Activated naive CD8-positive, alpha-beta T cell treated with anti-CD3 and anti-CD28 coated beads, Interleukin-2, amount 10 ng/mL, durations not matched to agents 7 days and 5 days (primary cell): ENCODE measurements at regions not wholly inside any gene's neighbourhood (a gene's known extent, or its start where the extent isn't known, plus 50 kb on each side); places are given as distances from the start of the nearest gene placed in this dataset.
A peak's percentile ranks its signal among the peaks of the same experiment; 100 is the strongest.

Experiments used
- ATAC-seq: fragments of 150-1000 bp; cut with Tn5 transposase; one replicate; pipeline ENCODE4 v1.10.0; 2021; ENCODE audit warnings: low read depth, moderate library complexity
- POLR2A ChIA-PET: fragments of 350-600 bp; sonication (Branson Sonifier 250); formaldehyde crosslinking; loops from one replicate; lab custom pipeline; 2021; ENCODE audit warnings: antibody characterized with exemption; lab: Charles Lee
- DNase-seq: peaks from one replicate; pipeline ENCODE4 v3.0.0; 2021
- H3K27ac Mint-ChIP-seq: one replicate; pipeline ENCODE4 v1.8.0; 2022; ENCODE audit warnings: mild to moderate bottlenecking, mixed read lengths
- H3K27me3 Mint-ChIP-seq: one replicate; pipeline ENCODE4 v1.8.0; 2022; ENCODE audit warnings: mild to moderate bottlenecking, moderate library complexity, mixed read lengths
- H3K36me3 Mint-ChIP-seq: one replicate; pipeline ENCODE4 v1.8.0; 2021; ENCODE audit warnings: mild to moderate bottlenecking, mixed read lengths
- H3K4me1 Mint-ChIP-seq: one replicate; pipeline ENCODE4 v1.8.0; 2021; ENCODE audit warnings: mixed read lengths
- H3K4me3 Mint-ChIP-seq: one replicate; pipeline ENCODE4 v1.8.0; 2022; ENCODE audit warnings: mild to moderate bottlenecking, moderate library complexity, mixed read lengths
- H3K9me3 Mint-ChIP-seq: one replicate; pipeline ENCODE4 v1.8.0; 2021; ENCODE audit warnings: mixed read lengths

- no peak for ATAC-seq
- POLR2A ChIA-PET: no interaction called here
- Mint-ChIP-seq H3K36me3 (no peaks in the 10 kb centered on the region), H3K27me3 (peaks cover 3% of the 10 kb centered on the region), H3K4me3 (no peak overlapping the region), H3K27ac (no peak overlapping the region), H3K9me3 (peaks cover 2% of the 10 kb centered on the region), H3K4me1 (no peaks in the 10 kb centered on the region)
- DNase-seq: no peak
Observed at GRCh38 chr15:35736150-35736549, 190.2 kb upstream of the DPH6 start.

- H3K4me3 Mint-ChIP-seq: no peak overlapping the region
- peaks cover 2% of the 10 kb centered on the region for H3K9me3 Mint-ChIP-seq
- no peak for ATAC-seq
Observed at GRCh38 chr15:35737441-35737840, 191.5 kb upstream of the DPH6 start.

DNA sequence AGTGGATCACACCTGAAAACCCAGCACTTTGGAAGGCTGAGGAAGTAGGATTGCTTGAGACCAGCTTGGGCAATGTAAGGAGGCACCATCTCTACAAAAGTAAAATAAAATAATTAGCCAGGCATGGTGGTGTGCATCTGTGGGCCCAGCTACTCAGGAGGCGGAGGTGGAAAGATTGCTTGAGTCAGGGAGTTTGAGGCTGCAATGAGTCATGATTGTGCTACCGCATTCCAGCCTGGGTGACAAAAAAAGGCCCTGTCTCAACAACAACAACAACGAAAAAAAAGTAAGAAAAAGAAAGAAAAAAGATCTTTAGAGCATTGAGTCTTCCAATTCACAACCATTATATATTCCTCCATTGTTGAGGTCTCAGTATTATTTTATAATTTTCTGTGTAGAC, 192.4 kb upstream of the DPH6 start:
- ATAC-seq: no peak
- Mint-ChIP-seq H3K4me1 (no peaks in the 10 kb centered on the region), H3K27ac (no peak overlapping the region), H3K36me3 (no peaks in the 10 kb centered on the region), H3K27me3 (peaks cover 3% of the 10 kb centered on the region), H3K4me3 (no peak overlapping the region), H3K9me3 (peaks cover 5% of the 10 kb centered on the region)
- POLR2A ChIA-PET: no interaction called here
- DNase-seq: no peak

More at GRCh38 chr15:35737441-35737840, 191.5 kb upstream of the DPH6 start:
- Mint-ChIP-seq H3K27ac (no peak overlapping the region), H3K4me1 (no peaks in the 10 kb centered on the region), H3K36me3 (no peaks in the 10 kb centered on the region), H3K27me3 (peaks cover 3% of the 10 kb centered on the region)
- POLR2A ChIA-PET: no interaction called here
- DNase-seq: no peak

GRCh38 chr15:35740761-35741160, 194.8 kb upstream of the DPH6 start:
- peaks cover 5% of the 10 kb centered on the region for H3K27me3 Mint-ChIP-seq
- no peak overlapping the region for H3K27ac Mint-ChIP-seq
- POLR2A ChIA-PET: no interaction called here
- no peak for DNase-seq
- H3K4me1 Mint-ChIP-seq: no peaks in the 10 kb centered on the region
- peaks cover 5% of the 10 kb centered on the region for H3K9me3 Mint-ChIP-seq
- H3K4me3 Mint-ChIP-seq: no peak overlapping the region
- H3K36me3 Mint-ChIP-seq: no peaks in the 10 kb centered on the region
- ATAC-seq: no peak

DNA sequence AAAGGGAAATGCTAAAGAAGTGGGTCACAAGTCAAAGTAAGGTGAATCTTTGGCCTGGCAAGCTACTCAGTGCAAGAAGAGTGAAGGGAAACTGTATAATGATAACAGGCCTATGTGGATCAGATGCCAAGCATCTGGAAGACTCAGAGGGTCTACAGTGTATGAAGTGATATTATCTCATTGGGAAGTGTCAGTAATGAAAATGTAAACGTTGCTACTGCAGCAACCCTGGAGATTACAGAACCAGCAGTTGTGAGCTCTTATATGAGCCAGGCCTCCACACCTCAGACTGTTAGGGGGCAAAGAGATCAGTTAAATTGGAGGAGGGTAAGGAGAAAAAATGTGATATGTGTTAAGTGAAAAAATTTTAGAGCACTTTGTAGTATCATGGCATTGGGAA, 195.4 kb upstream of the DPH6 start:
- ATAC-seq: no peak
- no peak for DNase-seq
- POLR2A ChIA-PET: no interaction called here
- Mint-ChIP-seq H3K36me3 (no peaks in the 10 kb centered on the region), H3K27ac (no peak overlapping the region), H3K4me3 (no peak overlapping the region), H3K27me3 (peaks cover 8% of the 10 kb centered on the region), H3K4me1 (no peaks in the 10 kb centered on the region), H3K9me3 (peaks cover 7% of the 10 kb centered on the region)

- no peaks in the 10 kb centered on the region for H3K4me1 Mint-ChIP-seq
Observed at GRCh38 chr15:35741881-35742280, 195.9 kb upstream of the DPH6 start.

GRCh38 chr15:35743321-35743720, 197.4 kb upstream of the DPH6 start:
- POLR2A ChIA-PET: no interaction called here
- H3K4me3 Mint-ChIP-seq: no peak overlapping the region
- no peaks in the 10 kb centered on the region for H3K4me1 Mint-ChIP-seq
- H3K27ac Mint-ChIP-seq: no peak overlapping the region
- H3K9me3 Mint-ChIP-seq: peaks cover 4% of the 10 kb centered on the region
- ATAC-seq (no peak), DNase-seq (no peak)
- no peaks in the 10 kb centered on the region for H3K36me3 Mint-ChIP-seq
- H3K27me3 Mint-ChIP-seq: peaks cover 5% of the 10 kb centered on the region

More at GRCh38 chr15:35741881-35742280, 195.9 kb upstream of the DPH6 start:
- no peak for DNase-seq
- no peak overlapping the region for H3K27ac Mint-ChIP-seq
- POLR2A ChIA-PET: no interaction called here
- H3K4me3 Mint-ChIP-seq: no peak overlapping the region
- H3K27me3 Mint-ChIP-seq: peaks cover 8% of the 10 kb centered on the region
- ATAC-seq: no peak
- no peaks in the 10 kb centered on the region for H3K36me3 Mint-ChIP-seq
- H3K9me3 Mint-ChIP-seq: peaks cover 7% of the 10 kb centered on the region

GRCh38 chr15:35746121-35746520, 200.2 kb upstream of the DPH6 start:
- ATAC-seq: no peak
- DNase-seq: no peak
- POLR2A ChIA-PET: no interaction called here
- peaks cover 5% of the 10 kb centered on the region for H3K27me3 Mint-ChIP-seq
- no peaks in the 10 kb centered on the region for H3K36me3 Mint-ChIP-seq
- no peak overlapping the region for H3K4me3 Mint-ChIP-seq
- no peak overlapping the region for H3K27ac Mint-ChIP-seq
- H3K9me3 Mint-ChIP-seq: peaks cover 4% of the 10 kb centered on the region
- no peaks in the 10 kb centered on the region for H3K4me1 Mint-ChIP-seq

- Mint-ChIP-seq H3K4me3 (no peak overlapping the region), H3K4me1 (no peaks in the 10 kb centered on the region), H3K27ac (no peak overlapping the region), H3K27me3 (peaks cover 5% of the 10 kb centered on the region), H3K9me3 (peaks cover 3% of the 10 kb centered on the region), H3K36me3 (no peaks in the 10 kb centered on the region)
- DNase-seq: no peak
- POLR2A ChIA-PET: no interaction called here
- ATAC-seq: no peak
Observed at GRCh38 chr15:35748105-35748504, 202.1 kb upstream of the DPH6 start.

- POLR2A ChIA-PET: no interaction called here
- Mint-ChIP-seq H3K9me3 (peaks cover 2% of the 10 kb centered on the region), H3K4me1 (no peaks in the 10 kb centered on the region), H3K27me3 (peaks cover 3% of the 10 kb centered on the region), H3K4me3 (no peak overlapping the region), H3K27ac (no peak overlapping the region), H3K36me3 (no peaks in the 10 kb centered on the region)
- no peak for ATAC-seq
- DNase-seq: no peak
Observed at GRCh38 chr15:35750051-35750450, 204.1 kb upstream of the DPH6 start.

GRCh38 chr15:35751413-35752133, 205.6 kb upstream of the DPH6 start:
- Mint-ChIP-seq H3K27ac (no peak overlapping the region), H3K9me3 (no peaks in the 10 kb centered on the region), H3K4me1 (no peaks in the 10 kb centered on the region), H3K4me3 (no peak overlapping the region), H3K36me3 (no peaks in the 10 kb centered on the region), H3K27me3 (no peaks in the 10 kb centered on the region)
- POLR2A ChIA-PET: no interaction called here
- ATAC-seq (no peak), DNase-seq (peak; percentile 28)

DNA sequence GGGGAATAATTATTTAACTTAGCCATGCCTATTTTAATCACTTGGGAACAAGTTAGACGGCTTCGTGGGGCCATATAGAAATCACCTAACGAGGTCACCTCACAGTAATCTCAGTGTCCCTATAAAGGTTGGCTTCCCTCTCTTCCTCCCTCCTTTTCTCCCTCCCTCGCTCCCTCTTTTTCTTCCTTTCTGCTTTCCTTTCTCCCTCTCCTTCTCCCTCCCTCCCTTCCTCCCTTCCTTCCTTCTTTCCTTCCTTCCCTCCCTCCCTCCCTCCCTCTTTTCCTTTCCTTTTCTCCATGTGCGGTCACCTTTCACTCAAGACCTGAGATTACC, 206.1 kb upstream of the DPH6 start:
- no peak for DNase-seq
- Mint-ChIP-seq H3K27me3 (peaks cover 2% of the 10 kb centered on the region), H3K27ac (no peak overlapping the region), H3K4me1 (no peaks in the 10 kb centered on the region), H3K36me3 (no peaks in the 10 kb centered on the region), H3K9me3 (no peaks in the 10 kb centered on the region), H3K4me3 (no peak overlapping the region)
- POLR2A ChIA-PET: no interaction called here
- ATAC-seq: no peak

DNA sequence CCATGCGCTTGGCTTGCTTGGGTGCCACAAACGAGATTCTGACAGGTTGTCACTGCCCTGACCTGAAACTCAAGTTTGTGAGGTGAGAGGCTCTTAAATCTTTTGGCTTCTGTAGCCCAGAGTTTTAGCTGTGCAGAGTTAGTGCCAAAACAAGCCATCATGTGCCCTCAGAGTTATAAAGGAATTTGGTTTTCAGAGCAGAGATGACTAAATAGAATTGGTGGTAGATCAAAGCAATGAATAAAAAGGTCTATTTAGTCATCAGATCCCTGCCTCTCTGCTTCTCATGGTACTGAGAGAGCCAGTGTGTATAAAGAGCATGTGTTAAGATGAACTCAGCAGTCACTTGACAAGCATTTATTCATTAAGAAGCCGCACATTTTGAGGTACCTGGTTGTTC, 207.5 kb upstream of the DPH6 start:
- no peak for DNase-seq
- Mint-ChIP-seq H3K4me3 (no peak overlapping the region), H3K27ac (no peak overlapping the region), H3K36me3 (no peaks in the 10 kb centered on the region), H3K9me3 (no peaks in the 10 kb centered on the region), H3K27me3 (peaks cover 6% of the 10 kb centered on the region), H3K4me1 (no peaks in the 10 kb centered on the region)
- POLR2A ChIA-PET: no interaction called here
- no peak for ATAC-seq

DNA sequence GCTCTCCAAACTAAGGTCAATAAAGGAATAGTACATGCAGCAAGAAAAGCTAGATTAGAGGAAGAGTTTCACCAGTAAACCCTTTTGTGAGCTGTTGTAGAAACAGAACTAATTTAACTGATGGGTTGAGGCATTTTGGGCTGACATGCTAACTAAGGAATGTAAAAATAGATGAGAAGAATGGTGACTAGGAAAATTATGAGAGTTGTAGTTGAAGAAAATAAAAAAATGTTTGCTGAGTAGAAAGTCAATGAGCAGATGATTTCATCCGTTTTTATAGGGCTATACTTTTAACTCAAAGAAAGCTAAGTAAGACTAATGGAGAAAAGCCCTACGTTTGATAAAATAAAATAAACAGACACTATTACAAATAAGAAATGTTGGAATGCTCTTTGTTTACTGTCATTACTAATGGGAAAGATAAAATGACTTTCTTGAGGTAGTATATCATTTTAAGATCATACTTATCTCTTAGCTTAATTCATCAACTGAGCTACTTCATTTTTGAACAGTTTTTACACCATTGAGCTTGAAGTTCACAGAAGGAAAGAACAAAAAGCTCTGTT, 209.4 kb upstream of the DPH6 start:
- POLR2A ChIA-PET: no interaction called here
- no peak overlapping the region for H3K27ac Mint-ChIP-seq
- peaks cover 6% of the 10 kb centered on the region for H3K27me3 Mint-ChIP-seq
- H3K9me3 Mint-ChIP-seq: no peaks in the 10 kb centered on the region
- ATAC-seq (no peak), DNase-seq (no peak)
- no peaks in the 10 kb centered on the region for H3K36me3 Mint-ChIP-seq
- H3K4me3 Mint-ChIP-seq: no peak overlapping the region
- no peaks in the 10 kb centered on the region for H3K4me1 Mint-ChIP-seq
